ENCODE measurements at regions not wholly inside any gene's neighbourhood (a gene's known extent, or its start where the extent isn't known, plus 50 kb on each side); places are given as distances from the start of the nearest gene placed in this dataset.

DNA sequence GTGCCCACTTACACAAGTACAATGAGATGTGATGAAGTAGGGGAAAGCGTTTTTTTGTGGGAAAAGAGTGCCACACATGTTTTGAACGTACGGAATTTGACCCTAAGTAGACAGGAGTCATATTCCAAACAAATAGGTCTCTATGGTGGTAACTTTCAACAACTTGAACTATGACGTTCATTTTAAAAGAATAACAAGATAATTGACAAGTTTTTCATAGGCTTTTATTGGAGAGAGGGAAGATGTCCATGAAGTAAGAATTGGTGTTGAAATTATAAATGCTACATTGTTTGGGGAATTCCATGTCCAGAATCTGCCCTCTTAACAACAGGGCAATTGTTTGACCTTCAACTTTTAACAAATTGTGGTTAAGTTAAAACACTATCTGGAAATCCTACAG, 126.5 kb downstream of the GASK1B start:
- TF ChIP-seq, protein P1, sequence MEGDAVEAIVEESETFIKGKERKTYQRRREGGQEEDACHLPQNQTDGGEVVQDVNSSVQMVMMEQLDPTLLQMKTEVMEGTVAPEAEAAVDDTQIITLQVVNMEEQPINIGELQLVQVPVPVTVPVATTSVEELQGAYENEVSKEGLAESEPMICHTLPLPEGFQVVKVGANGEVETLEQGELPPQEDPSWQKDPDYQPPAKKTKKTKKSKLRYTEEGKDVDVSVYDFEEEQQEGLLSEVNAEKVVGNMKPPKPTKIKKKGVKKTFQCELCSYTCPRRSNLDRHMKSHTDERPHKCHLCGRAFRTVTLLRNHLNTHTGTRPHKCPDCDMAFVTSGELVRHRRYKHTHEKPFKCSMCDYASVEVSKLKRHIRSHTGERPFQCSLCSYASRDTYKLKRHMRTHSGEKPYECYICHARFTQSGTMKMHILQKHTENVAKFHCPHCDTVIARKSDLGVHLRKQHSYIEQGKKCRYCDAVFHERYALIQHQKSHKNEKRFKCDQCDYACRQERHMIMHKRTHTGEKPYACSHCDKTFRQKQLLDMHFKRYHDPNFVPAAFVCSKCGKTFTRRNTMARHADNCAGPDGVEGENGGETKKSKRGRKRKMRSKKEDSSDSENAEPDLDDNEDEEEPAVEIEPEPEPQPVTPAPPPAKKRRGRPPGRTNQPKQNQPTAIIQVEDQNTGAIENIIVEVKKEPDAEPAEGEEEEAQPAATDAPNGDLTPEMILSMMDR (IDR thresholded peaks at IDR 0.05): no peak
- no peak overlapping the region for H3K4me3 ChIP-seq
- no peak for DNase-seq
- intact Hi-C loops (cut with DNase I): no loop called here
- no peak overlapping the region for H3K27ac ChIP-seq
- H3K27me3 ChIP-seq: no peaks in the 10 kb centered on the region
- no peak for ATAC-seq
- H3K4me1 ChIP-seq: peaks cover 0 to 5% (median 0%) of the 10 kb centered on the region in 9 donors
- WGBS, 2 donors: 83% methylated on average over 4 of the region's 4 CpGs
- no peaks in the 10 kb centered on the region for H3K36me3 ChIP-seq
- peaks cover 0 to 5% (median 0%) of the 10 kb centered on the region in 11 donors for H3K9me3 ChIP-seq

DNA sequence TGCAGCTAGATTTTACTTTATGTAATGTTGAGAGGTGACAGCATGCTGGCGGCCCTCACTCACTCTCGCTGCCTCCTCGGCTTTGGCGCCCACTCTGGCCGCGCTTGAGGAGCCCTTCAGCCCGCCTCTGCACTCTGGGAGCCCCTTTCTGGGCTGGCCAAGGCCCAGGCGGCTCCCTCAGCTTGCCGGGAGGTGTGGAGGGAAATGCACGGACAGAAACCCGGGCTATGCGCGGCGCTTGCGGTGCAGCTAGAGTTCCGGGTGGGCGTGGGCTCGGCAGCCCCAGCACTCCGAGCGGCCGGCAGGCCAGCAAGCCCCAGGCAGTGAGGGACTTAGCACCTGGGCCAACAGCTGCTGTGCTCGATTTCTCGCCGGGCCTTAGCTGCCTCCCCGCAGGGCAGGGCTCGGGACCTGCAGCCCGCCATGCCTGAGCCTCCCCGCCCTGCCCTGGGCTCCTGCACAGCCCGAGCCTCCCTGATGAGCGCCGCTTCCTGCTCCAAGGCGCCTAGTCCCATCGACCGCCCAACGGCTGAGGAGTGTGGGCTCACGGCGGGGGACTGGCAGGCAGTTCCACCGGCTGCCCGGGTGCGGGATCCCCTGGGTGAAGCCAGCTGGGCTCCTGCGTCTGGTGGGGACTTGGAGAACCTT, 128.7 kb downstream of the GASK1B start:
- TF ChIP-seq, protein P1 (IDR thresholded peaks at IDR 0.05): no peak
- Histone ChIP-seq H3K27ac (no peak overlapping the region), H3K36me3 (no peaks in the 10 kb centered on the region), H3K4me1 (no peaks in the 10 kb centered on the region), H3K4me3 (no peak overlapping the region), H3K9me3 (peaks cover 0 to 15% (median 6%) of the 10 kb centered on the region in 11 donors), H3K27me3 (no peaks in the 10 kb centered on the region)
- no peak for ATAC-seq
- WGBS, 2 donors: 95 to 96% methylated on average over 40 to 41 of the region's 41 CpGs
- intact Hi-C loops (cut with DNase I): no loop called here
- DNase-seq: no peak

DNA sequence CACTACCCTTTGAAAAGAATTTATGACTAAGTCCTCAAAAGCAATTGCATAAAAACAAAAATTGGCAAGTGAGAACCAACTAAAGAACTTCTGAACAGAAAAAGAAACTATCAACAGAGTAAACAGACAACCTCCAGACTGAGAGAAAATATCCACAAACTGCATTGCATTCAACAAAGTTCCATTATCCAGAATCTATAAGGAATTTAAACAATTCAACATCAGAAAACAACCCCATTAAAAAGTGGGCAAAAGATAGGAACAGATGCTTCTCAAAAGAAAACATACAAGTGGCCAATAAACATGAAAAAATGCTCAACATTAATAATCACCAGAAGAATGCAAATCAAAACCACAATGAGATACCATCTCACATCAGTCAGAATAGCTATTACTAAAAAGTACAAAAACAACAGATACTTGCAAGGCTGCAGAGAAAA, 130.2 kb downstream of the GASK1B start:
- Histone ChIP-seq H3K36me3 (no peaks in the 10 kb centered on the region), H3K27me3 (no peaks in the 10 kb centered on the region), H3K4me1 (no peaks in the 10 kb centered on the region), H3K9me3 (peaks cover 0 to 30% (median 8%) of the 10 kb centered on the region in 11 donors), H3K4me3 (no peak overlapping the region), H3K27ac (no peak overlapping the region)
- ATAC-seq (no peak), DNase-seq (no peak)
- intact Hi-C loops (cut with DNase I): no loop called here
- TF ChIP-seq, protein P1 (IDR thresholded peaks at IDR 0.05): no peak

DNA sequence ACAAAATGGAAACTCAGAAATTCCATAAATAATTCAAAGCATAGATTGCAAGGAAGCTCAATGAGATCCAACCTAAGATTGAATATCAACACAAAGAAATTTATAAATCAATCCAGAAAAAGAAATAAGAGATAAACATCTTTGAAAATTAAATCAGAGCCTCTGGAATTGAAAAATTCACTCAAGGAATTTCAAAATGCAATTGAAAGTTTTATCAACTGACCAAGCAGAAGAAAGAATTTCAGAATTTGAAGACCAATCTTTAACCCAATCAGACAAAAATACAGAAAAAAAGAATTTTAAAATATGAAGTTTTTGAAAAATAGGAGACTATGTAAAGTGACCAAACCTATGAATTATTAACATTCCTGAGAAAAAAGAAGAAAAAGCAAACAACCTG, 134.1 kb downstream of the GASK1B start:
- Histone ChIP-seq H3K4me3 (no peak overlapping the region), H3K4me1 (peaks cover 0 to 9% (median 3%) of the 10 kb centered on the region in 9 donors), H3K9me3 (peaks cover 0 to 38% (median 8%) of the 10 kb centered on the region in 11 donors), H3K27ac (no peak overlapping the region), H3K36me3 (no peaks in the 10 kb centered on the region), H3K27me3 (no peaks in the 10 kb centered on the region)
- intact Hi-C loops (cut with DNase I): no loop called here
- no peak for DNase-seq
- TF ChIP-seq, protein P1 (IDR thresholded peaks at IDR 0.05): no peak
- ATAC-seq: no peak
